ENCODE measurements at regions not wholly inside any gene's neighbourhood (a gene's known extent, or its start where the extent isn't known, plus 50 kb on each side); places are given as distances from the start of the nearest gene placed in this dataset.

GRCh38 chr15:80333261-80333660, 70.9 kb upstream of the ARNT2 start:
- Mint-ChIP-seq H3K4me1 (ENCODE audit: low read depth) (no peaks in the 10 kb centered on the region), H3K36me3 (ENCODE audit: low read depth) (no peaks in the 10 kb centered on the region), H3K27me3 (ENCODE audit: low read depth) (peaks cover 15% of the 10 kb centered on the region), H3K4me3 (no peak overlapping the region), H3K27ac (no peak overlapping the region), H3K9me3 (ENCODE audit: insufficient read depth) (no peaks in the 10 kb centered on the region)
- ChIA-PET POLR2A (no interaction called here), CTCF (no interaction called here)
- ATAC-seq (no peak), DNase-seq (no peak)

DNA sequence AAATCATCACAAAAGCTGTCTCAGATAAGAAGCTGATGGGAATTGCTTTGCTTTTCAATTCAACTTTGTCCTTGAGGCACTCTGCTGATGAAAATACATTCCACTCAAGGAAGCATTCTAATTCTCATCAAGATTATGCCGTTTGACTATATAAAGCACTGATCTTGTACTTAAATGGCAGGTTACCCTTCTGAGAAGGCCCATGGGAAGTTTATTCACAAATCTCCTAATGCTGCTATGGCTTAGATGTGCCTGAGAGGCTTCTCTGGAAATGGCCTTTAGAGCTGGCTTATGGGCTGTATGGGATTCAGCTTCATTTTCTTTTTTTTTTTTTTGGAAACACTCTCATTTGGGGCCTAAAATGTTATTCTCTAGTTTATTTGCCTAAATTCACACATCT, 69.7 kb upstream of the ARNT2 start:
- Mint-ChIP-seq H3K36me3 (ENCODE audit: low read depth) (no peaks in the 10 kb centered on the region), H3K4me3 (no peak overlapping the region), H3K27ac (no peak overlapping the region), H3K27me3 (ENCODE audit: low read depth) (peaks cover 13% of the 10 kb centered on the region), H3K4me1 (ENCODE audit: low read depth) (no peaks in the 10 kb centered on the region), H3K9me3 (ENCODE audit: insufficient read depth) (no peaks in the 10 kb centered on the region)
- DNase-seq (no peak), ATAC-seq (no peak)
- ChIA-PET POLR2A (no interaction called here), CTCF (no interaction called here)

DNA sequence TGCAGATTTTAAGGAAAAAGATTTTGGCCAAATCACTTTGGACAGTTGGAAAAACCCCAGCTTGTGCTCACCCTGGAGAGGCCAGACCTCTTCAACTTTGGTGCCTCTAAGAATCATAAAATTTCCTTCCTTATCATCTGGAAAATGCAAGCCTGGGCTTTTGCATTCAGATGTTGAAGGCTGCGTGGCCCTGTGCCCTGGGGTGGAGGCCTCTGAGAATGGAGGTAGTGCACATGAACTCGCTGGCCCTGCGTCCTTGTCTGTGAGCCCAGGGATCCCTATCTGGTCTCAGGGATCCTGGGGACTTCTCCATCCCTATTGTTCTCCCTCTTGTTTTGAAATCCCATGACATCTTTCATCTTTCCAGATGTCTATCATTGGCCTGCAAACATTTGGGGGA, 64.6 kb upstream of the ARNT2 start:
- CTCF ChIA-PET: no interaction called here
- DNase-seq (no peak), ATAC-seq (no peak)
- H3K27ac Mint-ChIP-seq: no peak overlapping the region
- POLR2A ChIA-PET: no interaction called here
- H3K27me3 Mint-ChIP-seq (ENCODE audit: low read depth): peaks cover 15% of the 10 kb centered on the region
- no peaks in the 10 kb centered on the region for H3K4me1 Mint-ChIP-seq (ENCODE audit: low read depth)
- H3K4me3 Mint-ChIP-seq: no peak overlapping the region
- no peaks in the 10 kb centered on the region for H3K36me3 Mint-ChIP-seq (ENCODE audit: low read depth)
- H3K9me3 Mint-ChIP-seq (ENCODE audit: insufficient read depth): no peaks in the 10 kb centered on the region

DNA sequence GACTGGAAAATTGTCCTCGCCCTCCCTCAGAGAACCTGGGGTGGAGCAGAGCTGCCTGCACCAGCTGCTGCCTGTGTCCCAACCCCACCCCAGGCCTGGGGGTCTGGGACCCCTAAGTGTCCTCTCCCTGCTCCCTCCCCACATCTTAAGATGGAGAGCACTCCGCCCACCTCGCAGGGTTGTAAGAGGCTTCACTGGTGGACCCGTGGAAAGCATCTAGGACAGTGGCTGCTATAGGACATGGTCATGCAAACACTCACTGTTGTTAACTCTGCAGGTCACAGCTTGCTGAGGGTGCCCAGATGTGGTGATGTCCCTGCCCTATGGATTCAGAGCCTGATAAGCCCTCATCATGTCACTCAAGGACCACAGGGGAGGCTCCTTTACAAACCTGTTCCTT, 62.0 kb upstream of the ARNT2 start:
- no peak for ATAC-seq
- CTCF ChIA-PET: no interaction called here

GRCh38 chr15:80343554-80343992, 60.6 kb upstream of the ARNT2 start:
- CTCF ChIA-PET: no interaction called here
- H3K36me3 Mint-ChIP-seq (ENCODE audit: low read depth): no peaks in the 10 kb centered on the region
- POLR2A ChIA-PET: no interaction called here

More for the DNA sequence above, 62.0 kb upstream of the ARNT2 start:
- Mint-ChIP-seq H3K27me3 (ENCODE audit: low read depth) (peaks cover 15% of the 10 kb centered on the region), H3K4me1 (ENCODE audit: low read depth) (no peaks in the 10 kb centered on the region), H3K9me3 (ENCODE audit: insufficient read depth) (no peaks in the 10 kb centered on the region), H3K4me3 (no peak overlapping the region), H3K36me3 (ENCODE audit: low read depth) (no peaks in the 10 kb centered on the region), H3K27ac (no peak overlapping the region)
- POLR2A ChIA-PET: no interaction called here
- DNase-seq: no peak

DNA sequence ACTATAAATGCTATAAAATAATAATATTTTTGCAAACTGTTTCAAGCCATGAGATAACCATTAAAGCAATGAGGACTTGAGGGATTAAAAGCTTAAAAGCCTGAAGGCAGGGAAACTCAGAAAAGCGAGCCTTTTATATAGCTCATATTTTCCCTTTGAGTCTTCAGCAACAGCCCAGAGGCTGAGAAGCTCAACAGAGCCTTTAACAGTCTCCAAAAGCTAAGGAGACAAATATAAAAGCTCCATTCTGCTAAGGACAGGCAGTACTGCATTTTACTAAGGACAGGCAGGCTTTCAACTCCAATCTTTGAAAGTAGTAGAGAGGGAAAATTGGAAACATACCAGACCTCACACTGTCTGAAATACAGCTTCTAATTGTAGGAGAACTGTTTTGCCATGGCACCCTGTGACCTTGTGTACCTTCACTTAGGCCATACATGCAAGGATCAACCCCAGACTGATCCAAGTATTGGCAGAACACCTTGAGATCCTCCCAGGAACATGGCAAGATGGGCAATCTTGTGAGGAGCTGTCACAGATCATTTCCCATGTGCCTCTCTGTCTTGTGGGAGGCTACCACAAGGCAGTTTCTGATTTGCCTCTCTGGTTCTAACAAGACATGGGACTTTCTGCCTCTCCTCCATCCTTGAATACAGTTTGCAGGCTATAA, 53.1 kb upstream of the ARNT2 start:
- DNase-seq: no peak
- H3K27me3 Mint-ChIP-seq (ENCODE audit: low read depth): peaks cover 27% of the 10 kb centered on the region
- ATAC-seq: no peak
- H3K9me3 Mint-ChIP-seq (ENCODE audit: insufficient read depth): no peaks in the 10 kb centered on the region
- no peaks in the 10 kb centered on the region for H3K36me3 Mint-ChIP-seq (ENCODE audit: low read depth)
- ChIA-PET CTCF (no interaction called here), POLR2A (no interaction called here)
- H3K27ac Mint-ChIP-seq: no peak overlapping the region
- no peak overlapping the region for H3K4me3 Mint-ChIP-seq
- H3K4me1 Mint-ChIP-seq (ENCODE audit: low read depth): no peaks in the 10 kb centered on the region

More at GRCh38 chr15:80343554-80343992, 60.6 kb upstream of the ARNT2 start:
- Mint-ChIP-seq H3K27me3 (ENCODE audit: low read depth) (peaks cover 14% of the 10 kb centered on the region), H3K4me1 (ENCODE audit: low read depth) (no peaks in the 10 kb centered on the region), H3K27ac (no peak overlapping the region), H3K9me3 (ENCODE audit: insufficient read depth) (no peaks in the 10 kb centered on the region), H3K4me3 (no peak overlapping the region)
- ATAC-seq (no peak), DNase-seq (no peak)
